ENCODE measurements at regions not wholly inside any gene's neighbourhood (a gene's known extent, or its start where the extent isn't known, plus 50 kb on each side); places are given as distances from the start of the nearest gene placed in this dataset.

DNA sequence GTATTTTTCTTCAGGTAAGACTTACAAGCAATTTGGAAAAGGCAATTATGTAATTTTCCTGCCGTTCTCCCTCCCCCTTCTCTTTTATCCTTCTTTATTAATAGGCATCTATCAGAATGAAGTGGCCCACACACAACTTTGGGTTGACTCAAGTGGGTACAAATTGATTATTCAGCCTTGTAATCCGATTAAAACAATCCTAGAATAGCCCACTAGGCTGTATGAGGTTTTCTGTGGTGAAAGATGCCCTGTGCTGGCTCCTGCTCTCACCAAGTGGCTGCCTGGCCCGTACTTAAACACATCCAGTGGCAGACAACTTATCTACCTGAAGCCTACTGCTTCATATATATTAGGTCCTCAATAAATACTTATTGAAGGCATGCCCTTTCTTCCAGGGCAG is 177.3 kb upstream of the C9orf72 start:
- no peak for DNase-seq (ENCODE audit: low spot score)

DNA sequence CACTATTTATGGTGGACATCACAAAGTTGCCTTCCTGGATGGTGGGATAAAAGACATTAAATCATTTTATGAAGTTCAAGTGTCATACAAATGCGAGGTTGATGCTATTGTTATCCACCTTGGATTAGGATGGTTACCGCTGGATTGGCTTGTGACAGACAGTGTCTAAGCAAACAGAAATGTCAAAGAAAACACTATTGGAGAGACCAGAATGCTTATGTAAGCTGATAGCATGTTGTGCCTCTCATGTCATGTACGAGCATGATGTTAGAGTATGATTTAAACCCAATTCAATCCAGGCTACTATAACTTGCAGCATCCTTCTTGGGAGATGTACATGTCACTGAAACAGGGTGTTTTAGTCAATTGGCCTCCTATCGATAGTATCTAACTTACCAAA is 178.8 kb upstream of the C9orf72 start:
- DNase-seq (ENCODE audit: low spot score), result no peak

DNA sequence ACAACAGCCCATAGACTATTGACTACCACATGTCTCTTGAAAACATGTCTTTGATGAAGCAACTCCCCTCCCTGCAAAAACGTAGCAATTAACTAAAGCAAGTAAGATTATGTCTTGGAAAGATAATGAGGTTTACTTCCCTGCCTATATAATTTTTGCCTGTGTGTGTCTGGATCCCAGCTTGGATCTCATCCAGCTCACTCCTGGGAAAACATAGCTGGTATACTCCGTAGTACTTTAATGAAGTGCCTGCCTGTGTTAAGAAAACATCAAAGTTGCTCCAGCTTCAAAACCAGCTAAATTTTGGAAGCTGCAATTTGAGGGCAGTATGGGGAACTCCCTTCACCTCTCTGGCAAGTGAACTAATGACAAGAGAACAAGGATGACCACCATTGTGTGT is 182.6 kb upstream of the C9orf72 start:
- DNase-seq (ENCODE audit: low spot score), result no peak

DNA sequence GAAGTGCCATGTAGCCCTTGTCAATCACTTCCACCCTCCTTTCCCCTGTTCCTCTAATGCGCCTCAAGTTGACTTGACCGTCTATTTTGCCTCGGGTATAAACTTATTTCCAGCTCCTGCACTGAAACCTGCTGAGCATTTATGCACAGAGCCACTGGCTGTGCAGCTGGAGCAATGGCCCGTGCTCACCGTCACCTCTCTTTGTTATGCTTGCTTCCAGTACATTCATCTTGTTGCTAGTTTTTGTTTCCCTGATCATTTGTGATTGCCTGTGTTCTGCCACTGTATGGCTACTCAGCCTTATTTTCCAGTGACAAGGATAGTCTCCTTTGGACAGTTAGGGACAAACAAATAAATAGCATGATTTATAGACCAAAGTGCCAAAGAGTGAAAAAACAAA is 183.1 kb upstream of the C9orf72 start:
- DNase-seq (ENCODE audit: low spot score), result no peak

DNA sequence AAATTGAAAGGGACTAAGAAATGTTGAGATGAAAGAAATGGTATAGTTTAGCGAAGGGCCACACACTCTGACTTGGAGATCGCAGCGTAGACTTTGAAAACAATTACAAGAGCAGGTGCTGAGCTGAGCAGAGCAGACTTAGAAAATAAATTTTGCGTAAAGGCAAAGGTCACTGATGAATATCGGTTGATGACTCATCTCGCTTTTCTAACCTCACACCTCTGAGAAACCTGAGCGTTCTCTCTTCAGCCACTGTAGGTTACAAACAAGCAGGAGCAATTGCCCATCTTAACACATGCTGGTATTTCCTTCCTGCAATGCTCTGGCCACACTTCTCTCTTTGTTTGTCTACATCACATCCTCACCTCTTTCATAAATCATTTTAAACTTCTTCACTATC is 190.6 kb upstream of the C9orf72 start:
- DNase-seq (ENCODE audit: low spot score), result no peak

DNA sequence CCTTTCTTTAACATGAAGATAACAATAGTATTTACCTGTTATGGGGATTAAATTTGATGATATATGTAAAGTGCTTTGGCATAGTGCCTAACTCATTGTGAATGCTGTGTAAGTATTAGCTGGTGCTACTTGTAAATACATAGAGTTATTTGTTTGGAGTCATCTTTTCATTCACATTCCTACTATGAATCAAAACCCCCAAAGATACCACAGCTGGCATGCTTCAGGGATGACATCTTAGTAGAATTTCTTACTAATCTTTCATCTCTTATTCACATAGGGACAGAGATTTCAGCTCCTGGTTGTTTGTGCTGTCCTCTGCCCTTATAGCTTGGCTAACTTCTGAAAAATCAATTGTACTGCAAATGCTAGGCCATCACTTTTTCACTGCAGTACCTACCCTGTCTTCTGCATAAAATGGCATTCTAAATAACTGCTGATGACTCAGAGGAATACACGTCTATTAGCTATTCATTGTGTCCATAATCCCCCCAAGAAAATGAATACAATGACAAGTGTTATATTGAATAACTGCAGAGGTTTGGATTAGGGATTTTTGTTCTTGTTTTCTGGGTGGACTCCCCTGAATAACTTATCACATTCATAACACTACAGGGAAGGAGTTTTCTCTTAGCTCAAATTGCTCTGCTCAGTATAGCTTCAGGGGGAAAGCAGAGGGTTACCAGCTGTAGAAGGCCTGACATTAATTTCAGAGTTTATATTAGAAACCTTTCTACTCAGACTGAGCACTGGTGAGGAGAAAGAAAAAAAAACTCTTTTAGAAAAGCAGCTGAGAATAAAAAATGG is 192.2 kb upstream of the C9orf72 start:
- no peak for DNase-seq (ENCODE audit: low spot score)

DNA sequence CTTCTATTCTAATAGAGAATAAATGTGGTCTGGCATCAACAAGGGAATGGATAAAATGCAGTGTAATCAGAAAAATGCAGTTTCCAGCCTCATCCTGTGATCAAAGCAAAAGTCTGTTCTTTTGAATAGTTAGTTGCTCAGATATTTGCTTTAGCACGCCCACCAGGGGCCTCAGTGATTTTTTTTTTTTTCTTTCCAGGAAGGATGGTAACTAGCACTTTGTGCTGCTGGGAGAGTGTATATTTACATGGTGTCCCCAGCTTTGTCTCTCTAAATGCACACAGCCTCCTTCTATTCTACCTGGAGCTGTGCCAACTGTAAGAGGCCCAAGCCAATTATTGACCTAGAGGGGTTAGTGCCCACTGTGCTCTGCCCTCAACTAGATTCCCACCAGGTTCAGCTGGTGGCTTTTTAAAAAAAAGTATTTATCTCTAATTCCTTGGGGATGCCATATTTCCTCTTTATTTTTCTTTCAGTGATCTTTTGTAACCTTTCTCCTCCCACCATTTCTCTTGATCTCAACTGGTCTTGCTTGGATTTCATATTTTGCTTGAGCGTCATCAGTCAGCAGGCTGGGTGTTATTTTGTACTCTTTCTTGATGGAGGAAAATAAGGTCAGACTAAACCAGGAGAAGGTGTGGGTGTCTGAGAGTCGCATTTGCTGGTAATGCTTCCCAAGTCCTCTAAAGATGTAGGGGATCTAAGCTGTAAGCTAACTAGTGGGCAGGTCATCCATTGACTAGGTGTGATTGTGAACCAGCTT is 193.0 kb upstream of the C9orf72 start:
- DNase-seq (ENCODE audit: low spot score), result no peak

DNA sequence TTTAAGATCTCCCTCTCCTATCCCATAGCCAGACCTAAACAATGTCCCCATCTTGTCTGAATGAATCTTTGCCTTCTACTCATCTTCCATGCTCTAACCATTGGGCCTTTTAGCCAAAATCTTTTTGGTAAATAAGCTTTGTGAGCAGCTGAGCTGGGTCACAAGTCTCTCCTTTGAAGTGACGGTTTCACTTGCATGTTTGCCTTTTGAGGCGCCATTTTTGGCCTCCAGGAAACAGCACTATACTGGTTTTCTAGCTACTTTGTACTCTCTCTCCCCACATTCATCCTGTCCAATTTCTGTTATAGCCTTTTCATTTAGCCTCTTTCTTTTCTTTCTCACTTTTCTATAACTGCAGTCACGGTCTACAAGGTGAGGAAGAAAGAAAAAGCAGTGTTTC is 195.5 kb upstream of the C9orf72 start:
- no peak for DNase-seq (ENCODE audit: low spot score)

DNA sequence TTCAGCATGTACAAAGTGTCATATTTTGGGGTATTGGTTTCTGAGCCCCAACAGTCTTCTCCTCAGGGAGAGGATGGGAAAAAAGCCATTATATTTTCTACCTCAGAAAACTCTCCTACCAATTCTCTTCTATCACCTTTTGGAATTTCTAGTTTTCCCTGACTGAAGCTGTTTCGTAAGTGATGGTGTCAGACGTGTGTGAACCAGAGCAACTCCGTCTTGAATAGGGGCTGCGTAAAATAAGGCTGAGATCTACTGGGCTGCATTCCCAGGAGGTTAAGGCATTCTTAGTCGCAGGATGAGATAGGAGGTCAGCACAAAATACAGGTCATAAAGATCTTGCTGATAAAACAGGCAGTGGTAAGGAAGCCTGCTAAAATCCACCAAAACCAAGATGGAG is 197.3 kb upstream of the C9orf72 start:
- DNase-seq (ENCODE audit: low spot score), result no peak

DNA sequence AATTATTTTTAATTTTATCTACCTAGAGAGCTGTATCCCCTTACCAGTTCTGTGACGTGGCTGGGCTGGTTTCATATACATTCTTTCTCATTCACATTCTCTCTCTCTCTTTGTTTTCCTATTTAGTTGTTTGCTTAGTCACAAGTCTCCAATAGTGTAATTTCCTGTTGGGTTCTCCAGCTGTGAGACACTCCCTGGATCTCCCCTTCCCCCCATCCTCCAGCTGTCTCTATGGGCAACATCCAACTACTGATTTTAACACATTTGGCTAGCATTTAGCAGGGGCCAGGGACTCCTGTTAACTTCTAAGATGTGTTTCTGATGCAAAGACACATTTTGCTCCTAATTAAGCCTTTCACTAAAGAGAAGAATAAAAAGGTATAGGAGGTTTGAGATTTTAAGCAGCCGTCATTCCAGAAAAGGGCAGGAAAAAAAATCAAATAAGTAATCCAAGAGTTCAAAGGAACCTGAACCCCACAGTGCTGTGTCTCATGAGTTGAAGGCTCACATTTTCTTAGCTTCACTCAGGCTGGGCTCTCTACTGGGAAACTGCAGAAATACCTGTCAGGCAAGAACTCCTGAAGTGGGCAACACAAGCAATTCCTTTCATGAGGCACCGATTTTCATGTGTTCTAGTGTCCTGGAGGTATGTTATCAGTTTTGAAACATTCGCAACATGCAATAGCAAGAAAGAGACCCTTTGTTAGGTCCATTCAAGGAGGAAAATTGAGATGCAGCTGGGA is 198.7 kb upstream of the C9orf72 start:
- DNase-seq (ENCODE audit: low spot score), result no peak

DNA sequence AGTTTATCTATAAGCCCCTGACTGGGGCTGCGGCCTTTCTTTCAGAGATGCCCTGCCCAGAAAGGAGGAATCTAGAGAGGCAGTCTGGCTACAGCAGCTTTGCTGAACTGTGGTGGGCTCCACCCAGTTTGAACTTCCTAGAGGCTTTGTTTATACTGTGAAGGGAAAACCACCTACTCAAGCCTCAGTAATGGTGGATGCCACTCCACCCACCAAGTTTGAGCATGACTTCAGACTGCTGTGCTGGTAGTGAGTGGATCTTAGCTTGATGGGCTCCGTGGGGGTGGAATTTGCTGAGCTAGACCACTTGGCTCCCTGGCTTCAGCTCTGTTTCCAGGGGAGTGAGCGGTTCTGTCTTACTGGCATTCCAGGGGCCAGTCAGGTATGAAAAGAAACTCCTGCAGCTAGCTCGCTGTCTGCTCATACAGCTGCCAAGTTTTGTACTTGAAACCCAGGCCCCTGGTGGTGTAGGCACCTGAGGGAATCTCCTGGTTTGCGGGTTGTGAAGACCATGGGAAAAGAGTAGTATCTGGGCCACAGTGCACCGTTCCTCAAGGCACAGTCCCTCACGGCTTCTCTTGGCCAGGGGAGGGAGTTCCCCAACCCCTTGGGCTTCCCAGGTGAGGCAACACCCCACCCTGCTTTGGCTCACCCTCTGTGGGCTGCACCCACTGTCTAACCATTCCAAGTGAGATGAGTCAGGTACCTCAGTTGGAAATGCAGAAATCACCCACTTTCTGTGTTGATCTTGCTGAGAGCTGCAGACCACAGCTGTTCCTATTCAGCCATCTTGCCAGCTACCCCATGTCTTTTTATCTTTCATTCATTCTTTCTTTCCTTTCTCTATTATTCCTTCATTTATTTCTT is 211.8 kb upstream of the C9orf72 start:
- no peak for DNase-seq (ENCODE audit: low spot score)

DNA sequence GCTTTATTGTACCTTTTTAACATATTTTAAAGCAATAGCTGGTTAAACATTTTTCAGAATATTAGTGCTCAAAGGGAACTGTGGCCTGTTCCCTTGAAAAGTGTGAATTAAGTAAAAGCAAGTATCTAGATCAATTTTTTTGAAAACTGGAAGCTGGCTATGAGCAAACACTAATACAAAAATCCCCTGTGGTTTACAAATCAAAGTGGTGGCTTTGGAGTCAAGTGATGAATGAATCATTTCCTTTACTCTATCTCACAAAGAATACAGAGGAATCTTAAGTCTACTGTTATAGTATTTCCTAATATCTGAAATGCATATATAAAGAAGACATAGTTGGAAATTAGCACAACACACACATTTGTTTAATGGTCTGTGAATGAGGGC is 212.4 kb upstream of the C9orf72 start:
- DNase-seq (ENCODE audit: low spot score), result no peak

DNA sequence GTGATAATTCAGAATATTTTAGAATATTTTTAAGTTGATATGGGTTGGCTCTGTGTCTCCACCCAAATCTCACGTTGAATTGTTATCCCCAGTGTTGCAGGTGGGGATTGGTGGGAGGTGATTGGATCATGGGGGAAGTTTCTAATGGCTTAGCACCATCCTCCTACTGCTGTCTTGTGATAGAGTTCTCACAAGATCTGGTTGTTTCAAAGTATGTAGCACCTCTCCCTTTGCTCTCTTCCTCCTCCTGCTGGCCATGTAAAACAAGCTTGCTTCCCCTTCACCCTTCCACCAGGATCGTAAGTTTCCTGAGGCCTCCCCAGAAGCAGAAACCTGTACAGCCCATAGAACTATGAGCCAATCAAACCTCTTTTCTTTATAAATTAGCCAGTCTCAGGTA is 214.6 kb upstream of the C9orf72 start:
- no peak for DNase-seq (ENCODE audit: low spot score)

DNA sequence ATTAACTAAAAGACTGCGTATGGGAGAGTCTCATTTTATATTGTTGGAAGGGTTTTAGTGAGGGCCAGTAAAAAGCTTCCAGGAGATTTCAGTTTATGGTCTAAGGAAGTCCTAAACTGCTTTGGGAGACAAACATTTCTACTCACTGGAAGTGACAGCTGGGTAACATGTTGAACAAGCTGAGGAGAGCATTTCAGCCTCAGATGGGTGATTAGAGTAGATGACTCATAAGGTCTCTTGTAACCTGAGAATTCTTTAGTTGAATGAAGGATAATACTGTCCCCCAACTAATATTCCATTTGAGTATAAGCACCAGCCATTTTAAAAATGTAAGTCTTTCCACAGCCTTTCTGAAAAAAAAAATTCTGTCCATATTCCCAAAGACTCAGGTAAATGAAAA is 218.0 kb upstream of the C9orf72 start:
- no peak for DNase-seq (ENCODE audit: low spot score)

DNA sequence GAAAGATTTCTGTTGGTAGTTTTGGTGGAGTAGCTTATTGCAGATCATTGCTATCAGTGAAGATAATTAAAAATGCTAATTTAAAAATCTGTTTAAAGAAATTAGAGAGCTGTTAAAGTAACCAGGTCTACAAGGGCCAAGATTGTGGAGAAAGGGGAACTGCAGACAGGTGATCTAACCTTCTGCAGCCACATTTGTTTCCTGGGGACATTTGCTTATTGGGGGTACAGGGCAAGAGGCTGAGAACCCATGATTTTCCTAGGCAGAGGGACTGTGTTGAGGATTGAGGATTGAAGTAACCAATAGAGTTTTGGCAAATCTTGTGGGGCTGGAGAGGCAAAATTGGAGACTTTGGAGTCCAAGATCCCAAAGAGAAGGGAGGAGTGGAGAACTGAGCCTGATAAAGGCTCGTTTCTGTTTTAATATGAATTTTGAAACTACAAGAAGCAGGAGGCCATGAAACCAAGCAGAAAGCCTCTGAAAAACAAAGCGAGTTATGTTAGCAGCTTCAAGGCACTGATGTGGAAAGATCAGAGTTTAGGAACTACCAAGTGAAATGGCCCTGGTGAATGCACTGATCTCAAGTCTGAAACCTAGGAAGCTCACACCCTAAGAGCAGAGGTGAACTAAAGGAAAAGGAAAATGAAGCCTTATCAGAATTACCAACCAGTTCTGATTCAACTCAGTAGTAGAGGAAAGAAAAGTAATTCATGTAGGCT is 219.8 kb upstream of the C9orf72 start:
- DNase-seq (ENCODE audit: low spot score), result no peak

DNA sequence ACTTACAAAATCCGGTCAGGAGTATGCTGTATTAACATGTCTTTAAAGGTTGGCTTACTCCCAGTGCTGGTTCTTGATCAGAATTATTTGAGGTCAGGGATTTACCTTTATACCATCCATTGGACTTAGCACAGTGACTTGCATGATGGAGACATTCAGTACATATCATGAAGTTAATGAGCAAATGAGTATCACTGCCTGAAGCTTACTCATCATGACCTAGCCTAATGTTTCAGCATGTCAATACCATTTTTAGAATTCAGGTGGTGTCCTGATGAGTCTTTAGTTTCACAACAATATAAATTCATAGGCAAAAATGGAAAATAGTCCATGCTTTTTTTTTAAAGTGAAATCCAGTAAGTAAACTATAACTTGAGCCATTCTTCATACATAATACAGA is 226.0 kb upstream of the C9orf72 start:
- no peak for DNase-seq (ENCODE audit: low spot score)

DNA sequence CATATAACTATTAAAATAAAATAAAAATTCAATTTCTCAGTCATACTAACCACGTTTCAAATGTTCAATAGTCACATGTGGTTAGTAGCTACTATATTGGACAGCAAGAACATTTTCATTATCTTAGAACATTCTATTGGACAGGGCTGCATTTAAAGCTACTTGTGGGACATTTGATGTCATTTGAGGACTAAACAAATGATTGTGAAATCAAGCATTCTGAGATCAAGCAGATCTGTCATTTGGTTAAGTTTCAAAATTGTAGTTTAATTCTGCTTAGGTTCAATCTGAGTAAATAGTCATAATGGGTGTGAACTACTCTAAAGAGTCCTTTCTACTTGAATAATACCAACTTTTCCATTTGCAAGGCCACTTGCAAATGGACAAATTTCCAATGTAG is 226.9 kb upstream of the C9orf72 start:
- DNase-seq (ENCODE audit: low spot score), result no peak

DNA sequence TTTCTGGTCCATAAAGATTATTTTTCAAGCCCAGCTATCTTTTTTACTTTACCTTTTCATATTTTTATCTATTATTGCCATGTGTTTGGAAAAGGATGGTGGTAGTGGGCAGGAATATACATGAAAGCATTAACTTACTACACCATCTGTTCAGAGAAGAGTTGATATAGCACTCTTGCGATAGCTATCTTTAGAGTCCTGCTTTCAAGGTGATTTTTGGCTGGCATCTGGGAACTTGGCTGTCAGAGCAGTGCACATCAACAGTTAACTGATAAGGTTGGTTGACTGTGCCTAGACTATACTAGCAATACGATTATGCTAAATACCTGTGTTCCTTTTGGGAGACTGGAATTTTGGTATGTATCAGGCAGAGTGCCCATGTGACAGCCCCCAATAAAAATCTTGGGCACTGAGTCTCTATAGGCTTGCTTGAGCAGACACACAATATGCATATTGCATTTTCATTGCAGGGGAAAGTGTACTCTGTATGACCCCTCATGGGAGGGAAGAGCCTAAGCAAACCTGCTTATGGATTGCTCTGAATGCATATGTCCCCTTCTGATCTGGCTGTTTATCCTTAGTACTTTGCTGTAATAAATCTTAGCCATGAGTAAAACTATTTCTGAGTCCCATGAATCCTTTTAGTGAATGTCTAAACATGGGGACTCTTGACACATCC is 227.6 kb upstream of the C9orf72 start:
- no peak for DNase-seq (ENCODE audit: low spot score)

DNA sequence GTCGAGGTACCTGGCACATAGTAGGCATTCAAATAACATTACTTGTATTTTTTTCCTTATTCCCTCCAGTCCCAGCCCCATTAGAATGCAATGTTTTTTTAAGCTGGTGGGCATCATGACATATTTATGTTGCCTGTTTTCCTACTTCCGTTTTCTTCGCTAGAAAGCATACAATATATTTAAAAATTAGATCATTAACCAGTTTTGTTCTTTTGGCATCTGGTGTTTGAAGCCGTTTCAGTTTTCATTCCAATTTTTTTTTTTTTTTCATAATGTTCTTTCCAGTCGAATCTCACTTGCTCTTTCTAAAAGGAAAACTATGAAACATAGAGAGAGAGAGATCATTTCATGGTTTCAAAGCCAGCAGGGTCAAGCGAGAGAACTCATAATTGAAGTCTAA is 228.3 kb upstream of the C9orf72 start:
- no peak for DNase-seq (ENCODE audit: low spot score)

DNA sequence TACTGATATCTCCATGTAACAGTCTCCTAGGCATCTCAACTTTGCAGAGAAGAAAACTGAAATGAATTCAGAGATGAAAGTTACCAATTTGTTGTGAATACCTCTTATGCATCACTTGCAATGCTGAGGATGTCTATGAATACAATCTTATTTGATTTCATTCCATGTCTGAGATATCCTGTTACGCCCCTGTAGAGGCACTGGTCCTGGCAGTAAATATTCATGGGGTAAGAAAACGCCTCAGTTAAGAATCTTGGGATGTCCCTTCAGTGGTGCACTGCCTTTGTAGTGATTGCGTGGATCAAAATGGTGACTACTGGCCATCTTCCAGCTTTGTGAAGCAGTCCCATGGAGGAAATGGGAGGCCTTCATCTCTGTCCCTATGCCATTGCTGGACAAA is 229.1 kb upstream of the C9orf72 start:
- DNase-seq (ENCODE audit: low spot score), result no peak

DNA sequence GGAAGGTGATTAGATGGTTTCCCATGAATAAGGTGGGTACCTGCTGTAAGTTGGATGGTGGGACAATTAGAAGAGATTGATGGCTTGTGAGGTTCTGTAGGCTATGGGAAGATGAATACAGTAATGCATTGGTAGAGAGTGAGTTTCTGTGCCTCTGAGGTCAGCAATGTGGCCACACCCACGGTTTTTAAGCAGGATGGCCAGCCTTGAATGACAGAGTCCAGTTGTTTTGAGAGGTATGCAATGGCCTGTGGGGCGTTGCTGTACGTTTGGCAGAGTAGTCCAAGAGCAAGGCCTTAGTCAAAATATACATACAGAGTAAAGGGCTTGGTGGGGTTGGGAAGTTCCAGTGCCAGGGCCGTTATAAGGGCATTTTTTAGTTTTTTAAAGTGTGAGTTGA is 235.6 kb upstream of the C9orf72 start:
- no peak for DNase-seq (ENCODE audit: low spot score)

All from LoVo (cell line).